ENCODE measurements at regions not wholly inside any gene's neighbourhood (a gene's known extent, or its start where the extent isn't known, plus 50 kb on each side); places are given as distances from the start of the nearest gene placed in this dataset.
"Not testable (repeated sequence)": the region's sequence is repeated elsewhere in the genome, so short reads cannot be mapped to it uniquely, and the experiment has no call there.

- 97 to 99% (median 97%) methylated on average over 6 of the region's 6 CpGs for WGBS, 3 donors
These were observed 72.5 kb upstream of the ZNF217 start for GRCh38 chr20:53666144-53666543.

DNA sequence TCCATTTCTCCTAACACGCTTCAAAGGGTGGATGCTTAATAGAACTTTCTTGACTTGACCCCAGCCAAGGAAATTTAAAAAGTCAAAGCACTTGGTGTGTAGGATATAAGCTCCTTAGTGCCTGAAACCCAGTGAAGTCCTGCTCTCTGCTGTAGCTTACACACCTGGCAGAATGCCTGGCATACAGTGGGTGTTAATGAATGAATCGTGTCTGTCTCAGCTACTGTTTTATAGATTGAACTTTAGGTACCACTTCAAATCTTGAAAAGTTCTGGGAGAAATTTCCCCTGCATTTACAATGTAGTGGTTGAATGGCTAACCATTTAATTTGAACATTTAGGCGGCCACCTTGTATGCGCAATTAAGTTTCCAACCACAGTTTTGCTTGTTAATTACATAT is 70.5 kb upstream of the ZNF217 start:
- no peak for DNase-seq
- Histone ChIP-seq H3K4me1 (ENCODE audit: insufficient read depth) (peaks cover 6% of the 10 kb centered on the region), H3K27ac (no peak overlapping the region), H3K9me3 (no peaks in the 10 kb centered on the region), H3K27me3 (no peaks in the 10 kb centered on the region), H3K36me3 (no peaks in the 10 kb centered on the region), H3K4me3 (no peak overlapping the region)
- TF ChIP-seq POLR2A (IDR thresholded peaks at IDR 0.05) (no peak), CTCF (IDR thresholded peaks at IDR 0.05) (no peak), EP300 (IDR thresholded peaks at IDR 0.05) (no peak)
- 88 to 96% (median 93%) methylated on average over 4 of the region's 4 CpGs for WGBS, 3 donors
- intact Hi-C loops (cut with DNase I), result loop anchor here in 2 of 4 donors (5.0 to 10.0 kb wide), 2 partner anchors 42 to 201 kb away; no protein-coding TSS in a partner anchor

More at GRCh38 chr20:53666144-53666543, 72.5 kb upstream of the ZNF217 start:
- intact Hi-C loops (cut with DNase I), result loop anchor here in 1 of 4 donors (10.0 kb wide), 1 partner anchor 199 kb away; no protein-coding TSS in a partner anchor
- no peak overlapping the region for H3K27ac ChIP-seq
- no peaks in the 10 kb centered on the region for H3K27me3 ChIP-seq
- H3K36me3 ChIP-seq, result no peaks in the 10 kb centered on the region
- no peaks in the 10 kb centered on the region for H3K9me3 ChIP-seq
- no peak overlapping the region for H3K4me3 ChIP-seq
- H3K4me1 ChIP-seq (ENCODE audit: insufficient read depth), result no peaks in the 10 kb centered on the region
- no peak for DNase-seq
- TF ChIP-seq CTCF (IDR thresholded peaks at IDR 0.05), result no peak
- TF ChIP-seq EP300 (IDR thresholded peaks at IDR 0.05), result no peak
- no peak for TF ChIP-seq POLR2A (IDR thresholded peaks at IDR 0.05)

GRCh38 chr20:53663521-53663920 is 69.9 kb upstream of the ZNF217 start:
- H3K27ac ChIP-seq; H3K4me1 ChIP-seq (ENCODE audit: insufficient read depth); H3K27me3 ChIP-seq; DNase-seq; H3K36me3 ChIP-seq; H3K4me3 ChIP-seq; H3K9me3 ChIP-seq: not testable (repeated sequence)
- WGBS, 3 donors, result 96 to 99% (median 98%) methylated on average over 5 of the region's 5 CpGs
- intact Hi-C loops (cut with DNase I), result loop anchor here in 2 of 4 donors (5.0 to 10.0 kb wide), 2 partner anchors 41 to 201 kb away; no protein-coding TSS in a partner anchor

- H3K4me3 ChIP-seq, result no peak overlapping the region
- no peaks in the 10 kb centered on the region for H3K27me3 ChIP-seq
- no peaks in the 10 kb centered on the region for H3K9me3 ChIP-seq
- no peak overlapping the region for H3K27ac ChIP-seq
- intact Hi-C loops (cut with DNase I), result loop anchor here in 2 of 4 donors (5.0 to 10.0 kb wide), 2 partner anchors 40 to 202 kb away; no protein-coding TSS in a partner anchor
- no peak for TF ChIP-seq EP300 (IDR thresholded peaks at IDR 0.05)
- TF ChIP-seq CTCF (IDR thresholded peaks at IDR 0.05), result no peak
- TF ChIP-seq POLR2A (IDR thresholded peaks at IDR 0.05), result no peak
- DNase-seq, result no peak
- WGBS, 3 donors, result 64 to 86% (median 84%) methylated on average over 3 of the region's 3 CpGs
- H3K36me3 ChIP-seq, result no peaks in the 10 kb centered on the region
- H3K4me1 ChIP-seq (ENCODE audit: insufficient read depth), result peaks cover 6% of the 10 kb centered on the region
These were observed 69.0 kb upstream of the ZNF217 start for GRCh38 chr20:53662595-53662994.

DNA sequence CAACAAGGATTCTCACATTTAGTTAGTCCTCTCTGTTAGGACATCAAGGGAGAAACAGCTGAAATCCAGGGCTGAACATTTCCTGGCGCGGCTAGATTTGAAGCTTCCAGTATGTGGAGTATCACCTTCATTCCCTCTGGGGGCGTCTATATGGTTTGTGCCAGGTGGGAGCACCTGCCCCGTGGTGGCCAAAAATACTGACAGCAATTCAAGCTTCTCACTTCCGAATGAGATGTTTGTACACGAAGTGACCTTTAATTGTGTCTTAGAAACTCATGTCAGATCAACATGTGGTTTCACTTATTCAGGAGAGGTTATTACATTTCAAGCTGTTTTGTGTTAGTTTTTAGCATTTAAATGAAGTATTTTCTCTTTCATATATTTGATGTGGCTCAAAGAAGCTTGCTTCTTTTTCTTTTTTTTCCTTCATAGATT is 67.3 kb upstream of the ZNF217 start:
- Histone ChIP-seq H3K4me1 (ENCODE audit: insufficient read depth) (peaks cover 8% of the 10 kb centered on the region), H3K27ac (peak overlapping the region in 1 of 2 donors; percentile 74), H3K27me3 (no peaks in the 10 kb centered on the region), H3K36me3 (no peaks in the 10 kb centered on the region), H3K4me3 (no peak overlapping the region), H3K9me3 (no peaks in the 10 kb centered on the region)
- intact Hi-C loops (cut with DNase I), result loop anchor here in 2 of 4 donors (5.0 to 10.0 kb wide), 2 partner anchors 39 to 204 kb away; no protein-coding TSS in a partner anchor
- 19 to 25% (median 19%) methylated on average over 6 of the region's 6 CpGs for WGBS, 3 donors
- TF ChIP-seq POLR2A (IDR thresholded peaks at IDR 0.05), result no peak
- TF ChIP-seq CTCF (IDR thresholded peaks at IDR 0.05), result no peak
- no peak for TF ChIP-seq EP300 (IDR thresholded peaks at IDR 0.05)
- DNase-seq, result peak in 4 of 5 donors; percentile 19 to 38 (median 30)
